Fibroblast of lung (primary cell): ENCODE measurements at regions not wholly inside any gene's neighbourhood (a gene's known extent, or its start where the extent isn't known, plus 50 kb on each side); places are given as distances from the start of the nearest gene placed in this dataset.
"Not testable (repeated sequence)": the region's sequence is repeated elsewhere in the genome, so short reads cannot be mapped to it uniquely, and the experiment has no call there.

Experiments used
- DNase-seq, 2 donors: peaks; one replicate each; pipeline versions ENCODE4 v3.0.0 to v3.0.0-alpha.2; 2010; ENCODE audit warnings: low read depth in 2 of 2
- H2AFZ ChIP-seq: 2 replicates; pipeline ENCODE4 v1.5.1; 2012; ENCODE audit warnings: low read length, control low read depth, inconsistent platforms
- H3K27ac ChIP-seq: 2 replicates; pipeline ENCODE4 v1.5.1; 2011; ENCODE audit warnings: low read length, control low read depth; ENCODE audit not compliant: insufficient read depth
- H3K27me3 ChIP-seq: 2 replicates; pipeline ENCODE4 v1.5.1; 2011; ENCODE audit warnings: mild to moderate bottlenecking, low read length; ENCODE audit not compliant: control insufficient read depth, insufficient read depth
- H3K36me3 ChIP-seq: 2 replicates; pipeline ENCODE4 v1.5.1; 2011; ENCODE audit warnings: low read length; ENCODE audit not compliant: control insufficient read depth, insufficient read depth
- H3K4me1 ChIP-seq: 2 replicates; pipeline ENCODE4 v1.5.1; 2011; ENCODE audit warnings: low read length; ENCODE audit not compliant: control insufficient read depth, insufficient read depth; ENCODE audit errors: extremely low read depth
- H3K4me2 ChIP-seq: 2 replicates; pipeline ENCODE4 v1.5.1; 2011; ENCODE audit warnings: low read length, control low read depth; ENCODE audit not compliant: insufficient read depth; ENCODE audit errors: extremely low read depth
- H3K4me3 ChIP-seq, 4 experiments: fragments of 200-600 bp in 1 of 4; sonication (generic) in 1 of 4; replicated peaks in 1 of 4; 2 replicates each; pipeline ENCODE4 v1.5.1; 2011 to 2016; ENCODE audit warnings: low read length in 4 of 4, low read depth in 3 of 4, mild to moderate bottlenecking in 3 of 4, control low read depth in 2 of 4, inconsistent platforms in 1 of 4, mixed read lengths in 1 of 4; ENCODE audit not compliant: insufficient read depth in 1 of 4; ENCODE audit errors: control extremely low read depth in 1 of 4
- H3K79me2 ChIP-seq: 2 replicates; pipeline ENCODE4 v1.5.1; 2012; ENCODE audit warnings: mild to moderate bottlenecking, low read length, inconsistent platforms; ENCODE audit not compliant: control insufficient read depth, insufficient read depth
- H3K9ac ChIP-seq: 2 replicates; pipeline ENCODE4 v1.5.1; 2011; ENCODE audit warnings: mild to moderate bottlenecking, low read length, control low read depth; ENCODE audit not compliant: insufficient read depth
- H3K9me3 ChIP-seq: 2 replicates; pipeline ENCODE4 v1.5.1; 2012; ENCODE audit warnings: low read depth, low read length; ENCODE audit not compliant: control insufficient read depth, insufficient read depth
- H4K20me1 ChIP-seq: 2 replicates; pipeline ENCODE4 v1.5.1; 2011; ENCODE audit warnings: low read length; ENCODE audit not compliant: control insufficient read depth, insufficient read depth; ENCODE audit errors: extremely low read depth

DNA sequence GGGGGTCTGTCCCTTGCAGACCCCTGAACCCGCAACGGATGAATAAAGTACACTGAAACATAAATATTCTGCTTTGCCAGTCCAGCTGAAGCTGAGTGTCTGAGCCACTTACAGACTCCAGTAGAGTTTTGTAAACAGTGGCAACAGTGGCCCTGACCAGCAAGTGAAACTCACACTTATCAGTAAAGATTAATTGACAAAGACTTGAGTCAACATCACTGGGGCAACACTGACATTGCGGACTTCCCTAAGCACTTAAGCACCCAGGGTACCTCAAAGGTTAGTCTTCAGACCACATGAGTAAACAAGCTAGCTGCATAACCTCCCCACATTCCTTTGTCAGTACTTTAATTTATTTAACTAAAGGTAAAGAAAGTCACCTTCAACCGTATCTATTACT, 79.8 kb upstream of the HSFY2 start:
- not testable (repeated sequence) for H3K4me2 ChIP-seq, H3K9ac ChIP-seq, H3K9me3 ChIP-seq, H3K27ac ChIP-seq, H3K27me3 ChIP-seq, H2AFZ ChIP-seq, H3K36me3 ChIP-seq, H3K4me1 ChIP-seq, DNase-seq, H3K79me2 ChIP-seq, H3K4me3 ChIP-seq, H4K20me1 ChIP-seq

- not testable (repeated sequence) for H2AFZ ChIP-seq, DNase-seq, H3K36me3 ChIP-seq, H3K27ac ChIP-seq, H3K79me2 ChIP-seq, H3K4me1 ChIP-seq, H3K4me3 ChIP-seq, H3K9ac ChIP-seq, H3K27me3 ChIP-seq, H4K20me1 ChIP-seq, H3K9me3 ChIP-seq, H3K4me2 ChIP-seq
Measured at GRCh38 chrY:18836643-18837042, 63.1 kb upstream of the HSFY2 start.
